Body of pancreas (tissue), 4 donors: ENCODE measurements at regions not wholly inside any gene's neighbourhood (a gene's known extent, or its start where the extent isn't known, plus 50 kb on each side); places are given as distances from the start of the nearest gene placed in this dataset.

Experiments used
- ATAC-seq: fragments of 150-250 bp; one replicate; pipeline ENCODE4 v1.9.1; 2016
- DNase-seq, 4 donors: peaks; one replicate each; pipeline ENCODE4 v3.0.0-alpha.2; 2019
- H3K27ac ChIP-seq, 4 donors: fragments of 200-600 bp; sonication (generic); 1 replicate in 3 of 4; 2 replicates in 1 of 4; pipeline versions ENCODE4 v1.5.1 to v1.6.1; 2016 to 2019; ENCODE audit warnings: mild to moderate bottlenecking in 1 of 4, mixed read lengths in 1 of 4, moderate library complexity in 1 of 4
- H3K27me3 ChIP-seq, 2 donors: fragments of 200-600 bp; sonication (generic); one replicate each; pipeline ENCODE4 v1.6.0; 2016; ENCODE audit warnings: mild to moderate bottlenecking in 1 of 2
- H3K36me3 ChIP-seq, 2 donors: fragments of 200-600 bp; sonication (generic); replicated peaks in 1 of 2; 2 replicates each; pipeline ENCODE4 v1.5.1; 2016; ENCODE audit warnings: low read depth in 2 of 2; ENCODE audit not compliant: insufficient read depth in 1 of 2
- H3K4me1 ChIP-seq: fragments of 200-600 bp; sonication (generic); one replicate; pipeline ENCODE4 v1.6.0; 2016
- H3K4me3 ChIP-seq, 2 donors: fragments of 200-600 bp; sonication (generic); 1 replicate in 1 of 2; 2 replicates in 1 of 2; pipeline ENCODE4 v1.5.1; 2016 to 2019
- H3K9me3 ChIP-seq, 3 donors: fragments of 200-600 bp; sonication (generic); 1 replicate in 2 of 3; 2 replicates in 1 of 3; pipeline ENCODE4 v1.5.1; 2016
- CTCF ChIP-seq, 7 experiments: fragments of 450-650 bp in 4 of 7; fragments of 200-600 bp in 3 of 7; sonication (generic) in 3 of 7; IDR thresholded peaks; one replicate each; pipeline ENCODE4 v1.5.1; 2016 to 2019; ENCODE audit warnings: antibody characterized with exemption in 7 of 7
- POLR2A ChIP-seq, 3 donors: fragments of 450-650 bp; IDR thresholded peaks; one replicate each; pipeline ENCODE4 v1.6.1; 2016; ENCODE audit warnings: antibody characterized with exemption in 3 of 3, mild to moderate bottlenecking in 2 of 3
- WGBS, 2 donors: methylation state at CpG; one replicate each; pipeline ENCODE4 v1.1.5; 2017; 5-methylcytosine and 5-hydroxymethylcytosine counted together
- intact Hi-C: fragments of 100-400 bp; cut with DNase I; formaldehyde crosslinking; loops from one replicate; pipeline ENCODE4 v1.15.1; 2023

DNA sequence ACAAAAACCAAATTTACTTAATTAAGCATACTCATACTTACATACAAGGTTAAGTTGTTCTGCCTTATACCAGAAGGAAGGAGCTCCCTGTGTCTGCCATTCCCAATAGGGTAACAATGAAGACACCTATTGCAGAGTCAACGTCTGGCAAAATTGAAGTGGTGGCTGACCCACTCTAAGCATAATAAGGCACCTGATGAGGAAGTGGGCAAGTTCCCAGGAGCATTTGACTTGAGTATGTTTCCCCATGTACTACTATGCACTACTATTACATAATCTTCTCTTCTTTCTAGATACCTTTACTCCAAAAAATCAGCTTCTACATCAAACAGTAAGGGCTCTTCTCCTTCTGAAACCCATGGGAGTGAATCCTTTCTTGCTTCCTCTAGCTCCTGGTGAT, 591.5 kb downstream of the PPARGC1A start:
- H3K36me3 ChIP-seq, result no peaks in the 10 kb centered on the region
- no peaks in the 10 kb centered on the region for H3K4me1 ChIP-seq
- intact Hi-C loops, result no loop called here
- DNase-seq (no peak), ATAC-seq (no peak)
- no peak overlapping the region for H3K27ac ChIP-seq
- 47 to 62% methylated on average over 1 of the region's 1 CpG for WGBS, 2 donors
- H3K27me3 ChIP-seq, result no peaks in the 10 kb centered on the region
- no peak overlapping the region for H3K4me3 ChIP-seq
- H3K9me3 ChIP-seq, result no peaks in the 10 kb centered on the region
- TF ChIP-seq CTCF (IDR thresholded peaks at IDR 0.05) (no peak), POLR2A (IDR thresholded peaks at IDR 0.05) (no peak)

- 76 to 88% methylated on average over 4 of the region's 4 CpGs for WGBS, 2 donors
- H3K4me3 ChIP-seq, result no peak overlapping the region
These were observed 592.5 kb downstream of the PPARGC1A start for GRCh38 chr4:23297327-23297726.

DNA sequence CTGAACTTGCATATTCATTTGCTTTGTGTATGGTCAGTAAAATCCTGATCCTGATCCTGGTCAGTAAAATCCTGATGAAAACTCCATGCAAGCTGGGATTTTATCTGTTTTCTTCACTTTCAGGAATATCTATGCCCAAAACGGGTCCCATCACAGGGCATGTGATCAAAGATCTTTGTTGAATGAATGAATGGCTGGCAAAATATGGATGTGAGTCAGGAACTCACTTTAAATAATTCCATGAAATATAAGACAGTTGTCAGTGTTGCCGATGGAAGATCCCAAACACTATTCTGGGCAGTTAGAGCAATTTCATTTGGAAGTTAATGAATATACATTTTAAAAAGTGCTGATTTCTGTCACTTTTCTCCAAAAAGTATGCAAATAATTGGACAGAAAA, 598.4 kb downstream of the GBA3 start:
- H3K36me3 ChIP-seq, result no peaks in the 10 kb centered on the region
- H3K27me3 ChIP-seq, result no peaks in the 10 kb centered on the region
- H3K27ac ChIP-seq, result no peak overlapping the region
- intact Hi-C loops, result no loop called here
- 64 to 70% methylated on average over 2 of the region's 2 CpGs for WGBS, 2 donors
- no peak overlapping the region for H3K4me3 ChIP-seq
- H3K4me1 ChIP-seq, result no peaks in the 10 kb centered on the region
- ATAC-seq (no peak), DNase-seq (no peak)
- TF ChIP-seq POLR2A (IDR thresholded peaks at IDR 0.05) (no peak), CTCF (IDR thresholded peaks at IDR 0.05) (no peak)
- H3K9me3 ChIP-seq, result peaks cover 0 to 7% (median 0%) of the 10 kb centered on the region in 3 donors

More at GRCh38 chr4:23297327-23297726, 592.5 kb downstream of the PPARGC1A start:
- H3K9me3 ChIP-seq, result no peaks in the 10 kb centered on the region
- no peak overlapping the region for H3K27ac ChIP-seq
- ATAC-seq (no peak), DNase-seq (no peak)
- TF ChIP-seq CTCF (IDR thresholded peaks at IDR 0.05), result no peak
- no peak for TF ChIP-seq POLR2A (IDR thresholded peaks at IDR 0.05)
- no peaks in the 10 kb centered on the region for H3K4me1 ChIP-seq
- intact Hi-C loops, result no loop called here
- H3K36me3 ChIP-seq, result no peaks in the 10 kb centered on the region
- no peaks in the 10 kb centered on the region for H3K27me3 ChIP-seq

DNA sequence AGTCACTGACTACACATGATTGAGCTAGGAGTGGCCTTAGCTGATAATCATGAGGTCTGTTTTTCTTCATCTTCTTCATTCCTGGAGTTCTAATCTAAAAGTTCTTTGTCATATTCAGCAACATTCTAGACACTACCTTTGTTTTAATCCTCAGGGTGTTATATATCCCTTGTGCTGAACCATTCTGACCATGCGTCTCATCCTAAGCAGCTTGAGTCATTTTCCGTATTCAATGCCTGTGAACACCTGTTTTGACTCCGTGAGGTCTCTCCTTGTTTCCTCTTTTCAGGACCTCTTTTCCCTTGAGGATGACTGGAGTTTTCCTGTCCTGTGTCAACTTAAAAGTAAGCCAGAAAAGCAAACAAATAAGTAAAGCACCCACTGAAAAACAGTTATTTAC, 597.9 kb downstream of the GBA3 start:
- 61 to 75% methylated on average over 3 of the region's 3 CpGs for WGBS, 2 donors
- H3K4me3 ChIP-seq, result no peak overlapping the region
- H3K4me1 ChIP-seq, result no peaks in the 10 kb centered on the region
- no peak for ATAC-seq
- H3K27ac ChIP-seq, result no peak overlapping the region
- intact Hi-C loops, result no loop called here
- TF ChIP-seq CTCF (IDR thresholded peaks at IDR 0.05), result no peak
- no peak for TF ChIP-seq POLR2A (IDR thresholded peaks at IDR 0.05)
- H3K27me3 ChIP-seq, result no peaks in the 10 kb centered on the region
- H3K9me3 ChIP-seq, result peaks cover 0 to 7% (median 0%) of the 10 kb centered on the region in 3 donors
- DNase-seq, result no peak
- H3K36me3 ChIP-seq, result no peaks in the 10 kb centered on the region

DNA sequence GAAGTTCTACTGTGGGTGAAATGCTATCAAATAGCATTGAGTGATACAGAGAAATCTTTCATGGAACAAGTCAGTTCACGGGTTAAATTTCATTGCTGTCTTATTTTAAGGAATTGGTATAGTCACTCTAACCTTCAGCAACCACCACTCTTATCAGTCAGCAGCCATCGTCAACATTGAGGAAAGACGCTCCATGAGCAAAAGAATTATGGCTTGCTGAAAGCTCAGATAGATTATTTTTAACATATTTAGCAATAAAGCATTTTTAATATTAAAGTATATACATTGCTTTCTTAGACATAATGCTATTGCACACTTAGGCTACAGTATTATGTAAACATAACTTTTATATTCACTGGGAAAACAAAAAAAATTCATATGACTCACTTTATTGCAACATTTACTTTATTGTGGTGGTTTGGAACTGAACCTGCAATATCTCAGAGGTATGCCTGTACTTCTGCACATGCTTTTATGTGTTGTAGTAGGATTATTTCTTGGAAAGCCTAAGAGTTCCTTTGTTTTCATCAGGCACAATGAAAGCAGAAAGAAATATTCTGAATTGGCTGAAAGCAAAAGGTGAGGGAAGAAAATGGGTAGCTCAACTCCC, 586.7 kb downstream of the GBA3 start:
- no peak overlapping the region for H3K27ac ChIP-seq
- H3K27me3 ChIP-seq, result no peaks in the 10 kb centered on the region
- ATAC-seq (no peak), DNase-seq (no peak)
- no peaks in the 10 kb centered on the region for H3K9me3 ChIP-seq
- H3K4me1 ChIP-seq, result no peaks in the 10 kb centered on the region
- intact Hi-C loops, result no loop called here
- TF ChIP-seq CTCF (IDR thresholded peaks at IDR 0.05) (no peak), POLR2A (IDR thresholded peaks at IDR 0.05) (no peak)
- H3K36me3 ChIP-seq, result no peaks in the 10 kb centered on the region
- H3K4me3 ChIP-seq, result no peak overlapping the region
- 30 to 46% methylated on average over 3 of the region's 3 CpGs for whole genome bisulfite sequencing, 2 donors
